Tibial artery (tissue), 4 donors: ENCODE measurements at regions not wholly inside any gene's neighbourhood (a gene's known extent, or its start where the extent isn't known, plus 50 kb on each side); places are given as distances from the start of the nearest gene placed in this dataset.

Experiments
- DNase-seq, 2 donors: peaks; one replicate each; pipeline ENCODE4 v3.0.0-alpha.2; 2019
- H3K27ac ChIP-seq, 2 donors: fragments of 200-600 bp; sonication (generic) in 1 of 2; 1 replicate in 1 of 2; 2 replicates in 1 of 2; pipeline ENCODE4 v1.5.1; 2018 to 2019; ENCODE audit warnings: mild to moderate bottlenecking in 1 of 2
- H3K27me3 ChIP-seq, 2 donors: fragments of 200-600 bp; sonication (generic) in 1 of 2; one replicate each; pipeline versions ENCODE4 v1.5.1 to v1.6.0; 2016 to 2019
- H3K36me3 ChIP-seq, 3 donors: fragments of 200-600 bp; sonication (generic) in 2 of 3; one replicate each; pipeline ENCODE4 v1.5.1; 2016 to 2019; ENCODE audit warnings: mild to moderate bottlenecking in 2 of 3
- H3K4me1 ChIP-seq, 4 donors: fragments of 200-600 bp; sonication (generic) in 2 of 4; 1 replicate in 3 of 4; 2 replicates in 1 of 4; pipeline ENCODE4 v1.5.1; 2016 to 2019
- H3K4me3 ChIP-seq, 2 donors: fragments of 200-600 bp; sonication (generic) in 1 of 2; 1 replicate in 1 of 2; 2 replicates in 1 of 2; pipeline ENCODE4 v1.5.1; 2018 to 2019; ENCODE audit warnings: mild to moderate bottlenecking in 2 of 2
- H3K9me3 ChIP-seq, 3 donors: fragments of 200-600 bp; sonication (generic) in 1 of 3; one replicate each; pipeline ENCODE4 v1.5.1; 2016 to 2019
- CTCF ChIP-seq, 2 experiments: fragments of 200-600 bp in 1 of 2; fragments of 450-650 bp in 1 of 2; IDR thresholded peaks; one replicate each; pipeline ENCODE4 v1.5.1; 2017 to 2019; ENCODE audit warnings: antibody characterized with exemption in 2 of 2, mild to moderate bottlenecking in 1 of 2, moderate library complexity in 1 of 2
- intact Hi-C: fragments of 100-400 bp; cut with DNase I; formaldehyde crosslinking; loops from one replicate; pipeline ENCODE4 v1.15.0; 2023; ENCODE audit warnings: low total_unique reads

GRCh38 chr18:8926464-8926863 lies 176.0 kb upstream of the NDUFV2 start:
- Histone ChIP-seq H3K27ac (no peak overlapping the region), H3K27me3 (no peaks in the 10 kb centered on the region), H3K4me1 (no peaks in the 10 kb centered on the region), H3K4me3 (no peak overlapping the region), H3K9me3 (peaks cover 0 to 26% (median 22%) of the 10 kb centered on the region in 3 donors), H3K36me3 (no peaks in the 10 kb centered on the region)
- intact Hi-C loops = no loop called here
- no peak for TF ChIP-seq CTCF (IDR thresholded peaks at IDR 0.05)
- DNase-seq = no peak

- DNase-seq = no peak
- no peak for TF ChIP-seq CTCF (IDR thresholded peaks at IDR 0.05)
- no peaks in the 10 kb centered on the region for H3K4me1 ChIP-seq
- H3K27ac ChIP-seq = no peak overlapping the region
- no peak overlapping the region for H3K4me3 ChIP-seq
- peaks cover 0 to 26% (median 22%) of the 10 kb centered on the region in 3 donors for H3K9me3 ChIP-seq
- H3K27me3 ChIP-seq = no peaks in the 10 kb centered on the region
- intact Hi-C loops = no loop called here
- H3K36me3 ChIP-seq = no peaks in the 10 kb centered on the region
Observed at GRCh38 chr18:8928044-8928443, 174.5 kb upstream of the NDUFV2 start.

GRCh38 chr18:8928847-8929780 lies 173.4 kb upstream of the NDUFV2 start:
- Histone ChIP-seq H3K4me3 (no peak overlapping the region), H3K9me3 (peaks cover 0 to 26% (median 22%) of the 10 kb centered on the region in 3 donors), H3K27me3 (no peaks in the 10 kb centered on the region), H3K36me3 (no peaks in the 10 kb centered on the region), H3K27ac (no peak overlapping the region), H3K4me1 (no peaks in the 10 kb centered on the region)
- TF ChIP-seq CTCF (IDR thresholded peaks at IDR 0.05) = no peak
- intact Hi-C loops = no loop called here
- DNase-seq = no peak

- no peak for TF ChIP-seq CTCF (IDR thresholded peaks at IDR 0.05)
- Histone ChIP-seq H3K9me3 (peaks cover 0 to 22% (median 19%) of the 10 kb centered on the region in 3 donors), H3K36me3 (no peaks in the 10 kb centered on the region), H3K4me3 (no peak overlapping the region), H3K27ac (no peak overlapping the region), H3K27me3 (no peaks in the 10 kb centered on the region), H3K4me1 (no peaks in the 10 kb centered on the region)
- no peak for DNase-seq
- intact Hi-C loops = no loop called here
Observed at GRCh38 chr18:8930990-8931616, 171.4 kb upstream of the NDUFV2 start.

GRCh38 chr18:8932866-8933265 lies 169.6 kb upstream of the NDUFV2 start:
- Histone ChIP-seq H3K27me3 (peaks cover 0 to 3% of the 10 kb centered on the region in 2 donors), H3K9me3 (peaks cover 0 to 8% (median 7%) of the 10 kb centered on the region in 3 donors), H3K27ac (no peak overlapping the region), H3K4me3 (no peak overlapping the region), H3K36me3 (no peaks in the 10 kb centered on the region), H3K4me1 (no peaks in the 10 kb centered on the region)
- no peak for DNase-seq
- TF ChIP-seq CTCF (IDR thresholded peaks at IDR 0.05) = no peak
- intact Hi-C loops = no loop called here
